ENCODE measurements at regions not wholly inside any gene's neighbourhood (a gene's known extent, or its start where the extent isn't known, plus 50 kb on each side); places are given as distances from the start of the nearest gene placed in this dataset.
"Not testable (repeated sequence)": the region's sequence is repeated elsewhere in the genome, so short reads cannot be mapped to it uniquely, and the experiment has no call there.

DNA sequence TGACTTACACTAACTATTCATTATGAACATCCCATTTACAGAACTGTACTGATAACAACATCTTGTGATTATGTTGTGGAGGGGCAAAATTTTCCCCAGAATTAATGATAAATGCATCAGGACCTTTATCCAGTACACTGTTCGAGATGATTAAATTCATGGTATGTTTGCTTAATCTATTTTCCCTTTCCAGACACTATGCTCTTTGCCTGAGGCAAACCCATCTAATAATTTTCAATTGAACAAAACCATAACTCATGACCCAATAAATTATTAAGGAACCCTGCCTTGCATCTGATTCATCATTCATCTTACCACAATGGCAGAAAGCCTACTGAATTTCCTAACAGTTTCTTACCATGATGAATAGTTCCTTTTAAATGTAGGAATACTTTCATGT is 385.0 kb downstream of the DSEL start:
- DNase-seq, result no peak

DNA sequence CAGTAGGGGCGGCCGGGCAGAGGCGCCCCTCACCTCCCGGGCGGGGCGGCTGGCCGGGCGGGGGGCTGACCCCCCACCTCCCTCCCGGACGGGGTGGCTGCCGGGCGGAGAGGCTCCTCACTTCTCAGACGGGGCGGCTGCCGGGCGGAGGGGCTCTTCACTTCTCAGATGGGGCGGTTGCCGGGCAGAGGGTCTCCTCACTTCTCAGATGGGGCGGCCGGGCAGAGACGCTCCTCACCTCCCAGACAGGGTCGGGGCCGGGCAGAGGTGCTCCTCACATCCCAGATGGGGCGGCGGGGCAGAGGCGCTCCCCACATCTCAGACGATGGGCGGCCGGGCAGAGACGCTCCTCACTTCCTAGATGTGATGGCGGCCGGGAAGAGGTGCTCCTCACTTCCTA is 389.8 kb downstream of the DSEL start:
- DNase-seq, result not testable (repeated sequence)

DNA sequence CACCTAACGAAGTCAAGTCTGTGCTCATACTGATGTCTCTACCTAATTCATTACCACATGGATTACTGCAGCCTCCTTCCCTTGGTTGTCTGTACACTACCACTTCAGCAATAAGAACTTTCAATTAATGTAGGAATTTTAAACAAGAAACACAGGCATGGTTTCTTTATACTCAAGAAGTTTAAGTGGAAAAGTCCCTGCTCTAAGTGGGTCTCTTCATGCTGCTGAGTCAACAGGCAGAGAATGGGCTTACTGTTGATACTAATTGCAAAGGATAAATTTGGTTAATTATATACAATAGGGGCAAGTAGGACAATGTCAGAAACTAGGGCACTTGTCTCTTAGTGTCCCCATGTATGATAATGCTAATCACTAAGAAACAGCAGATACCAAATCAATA is 392.6 kb downstream of the DSEL start:
- no peak for DNase-seq

DNA sequence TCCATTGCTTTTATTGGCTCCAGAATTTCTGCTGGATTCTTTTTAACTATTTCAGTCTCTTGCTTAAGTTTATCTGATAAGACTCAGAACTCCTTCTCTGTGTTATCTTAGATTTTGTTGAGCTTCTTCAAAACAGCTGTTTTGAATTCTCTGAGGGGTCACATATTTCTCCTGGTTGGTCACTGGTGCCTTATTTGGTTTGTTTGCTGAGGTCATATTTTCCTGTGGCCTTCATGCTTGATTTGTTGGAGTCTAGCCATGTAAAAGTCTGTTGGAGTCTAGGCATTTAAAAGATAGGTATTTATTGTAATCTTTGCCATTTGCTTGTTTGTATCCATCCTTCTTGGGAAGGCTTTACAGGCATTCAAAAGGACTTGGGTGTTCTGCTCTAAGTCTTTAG is 398.7 kb downstream of the DSEL start:
- no peak for DNase-seq

DNA sequence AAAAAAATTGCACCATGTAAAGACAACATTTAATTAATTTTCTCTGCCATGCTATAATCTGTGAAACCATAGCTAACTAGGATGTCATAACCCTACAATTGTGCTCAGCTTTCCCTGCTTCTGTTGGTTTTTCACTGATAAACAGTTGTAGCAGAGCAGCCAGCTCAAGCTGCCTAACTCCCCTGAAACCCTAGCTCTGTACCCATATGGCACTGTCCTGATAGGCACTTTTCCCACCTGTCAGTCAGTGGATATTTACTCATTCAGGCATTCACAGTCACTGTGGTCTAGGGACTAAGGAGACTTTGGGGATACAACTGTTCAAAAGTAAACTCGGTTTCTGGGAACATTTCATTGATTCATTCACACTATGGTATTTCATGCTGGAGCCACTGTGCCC is 407.0 kb downstream of the DSEL start:
- no peak for DNase-seq

DNA sequence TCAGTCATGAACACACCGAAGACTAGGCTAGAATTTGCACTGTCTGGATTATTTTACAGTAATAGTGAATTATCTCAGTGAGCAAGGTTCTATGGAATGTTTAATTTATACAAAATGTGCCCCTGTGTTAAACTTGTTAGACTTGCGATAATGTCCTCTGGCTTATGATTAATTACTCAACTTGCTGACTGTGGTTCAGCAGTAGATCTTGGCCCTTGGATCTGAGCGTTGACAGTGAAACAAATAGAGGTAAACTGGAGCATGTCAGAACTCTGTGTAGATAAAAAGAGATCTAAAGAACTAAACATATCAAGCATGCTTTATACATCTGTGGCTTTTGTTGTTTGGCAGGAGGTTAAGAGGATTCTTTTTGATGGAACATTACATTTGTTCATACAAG is 407.6 kb downstream of the DSEL start:
- DNase-seq, result no peak

DNA sequence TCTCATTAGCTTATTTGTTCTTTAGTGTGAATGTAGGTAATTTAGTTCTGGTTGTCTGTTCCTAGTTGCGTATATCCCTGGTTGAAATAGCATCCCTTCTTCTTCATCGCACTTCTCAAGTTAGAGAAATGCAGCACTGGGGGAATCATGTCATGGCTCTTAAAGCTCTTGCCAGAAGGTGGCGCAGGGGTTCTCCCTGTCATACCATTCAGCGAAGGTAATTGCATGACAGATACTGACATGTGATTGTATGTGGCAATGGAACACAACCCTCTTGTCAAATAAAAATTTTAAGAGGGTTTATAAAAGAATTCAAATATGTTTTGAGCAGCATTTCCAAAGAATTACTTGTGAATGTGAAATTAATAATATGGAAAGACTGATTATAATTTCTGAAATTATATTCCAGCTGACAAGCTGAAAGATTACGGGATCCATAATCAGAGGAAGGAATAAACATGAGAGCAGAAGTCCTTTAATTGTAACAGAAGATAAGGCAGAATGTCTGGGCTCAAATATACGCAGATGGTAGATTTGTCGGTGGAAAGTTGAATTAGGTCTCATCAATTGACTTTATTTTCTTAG is 411.7 kb downstream of the DSEL start:
- peak; percentile 68 to 77 for DNase-seq

DNA sequence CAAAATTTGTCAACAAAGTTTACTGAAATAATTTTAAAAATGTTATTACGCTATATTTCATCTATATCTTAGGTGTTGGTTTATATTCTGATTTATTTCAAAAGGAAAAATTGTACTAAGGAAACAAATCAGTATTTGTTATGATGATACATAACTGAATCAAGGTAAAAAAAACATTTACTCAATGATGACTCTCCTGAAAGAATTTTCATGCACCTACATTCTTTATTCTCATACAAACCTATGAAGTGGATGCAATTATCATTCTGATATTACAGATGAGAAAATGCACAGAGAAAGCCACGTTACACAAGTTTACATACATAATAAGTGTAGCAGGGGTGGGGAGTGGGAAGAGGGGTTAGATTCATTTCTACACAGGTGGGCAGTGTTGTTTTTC is 422.4 kb downstream of the DSEL start:
- no peak for DNase-seq

DNA sequence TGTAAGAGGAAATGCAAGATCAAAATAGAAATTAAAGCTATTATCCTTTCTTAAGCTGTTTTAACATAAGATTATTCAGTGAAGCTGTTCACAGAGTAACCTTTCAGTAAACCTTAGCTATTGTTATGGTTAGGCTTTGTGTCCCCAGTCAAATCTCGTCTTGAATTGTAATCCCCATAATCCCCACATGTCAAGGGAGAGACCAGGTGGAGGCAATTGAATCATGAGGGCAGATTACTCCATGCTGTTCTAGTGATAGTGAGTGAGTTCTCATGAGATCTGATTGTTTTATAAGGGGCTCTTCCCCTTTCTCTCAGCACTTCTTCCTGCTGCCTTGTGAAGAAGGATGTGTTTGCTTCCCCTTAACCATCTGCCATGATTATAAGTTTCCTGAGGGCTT is 424.4 kb downstream of the DSEL start:
- DNase-seq, result no peak

DNA sequence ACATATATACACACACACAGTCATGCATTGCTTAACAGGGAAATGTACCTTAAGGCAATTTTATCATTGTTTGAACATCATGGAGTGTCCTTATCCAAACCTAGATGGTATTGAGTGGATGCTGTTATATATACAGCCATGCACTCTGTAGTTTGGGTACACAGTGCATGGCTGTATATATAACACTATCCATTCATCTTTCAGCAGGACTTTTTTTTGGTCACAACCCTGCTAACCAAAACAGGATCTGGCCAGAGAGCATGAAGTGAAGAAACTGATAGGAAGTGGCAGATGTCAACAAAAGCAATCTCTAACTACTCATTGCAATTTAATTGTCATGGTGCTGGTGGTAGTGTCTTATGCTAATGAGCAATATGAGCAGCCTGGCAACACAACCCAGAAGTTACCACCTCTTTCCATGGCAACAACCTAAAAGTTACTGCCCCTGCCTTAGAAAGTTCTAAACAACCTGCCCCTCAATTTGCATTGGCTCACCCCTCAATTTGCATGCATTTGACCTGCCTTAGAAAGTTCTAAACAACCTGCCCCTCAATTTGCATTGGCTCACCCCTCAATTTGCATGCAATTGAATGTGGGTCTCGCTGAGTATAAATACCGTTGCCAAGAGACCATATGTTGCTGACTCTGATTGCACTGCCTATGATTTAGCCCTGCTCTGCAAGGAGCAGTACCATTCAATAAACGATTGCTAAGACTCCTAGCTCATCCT is 434.9 kb downstream of the DSEL start:
- peak in 1 of 2 experiments; percentile 4 for DNase-seq

DNA sequence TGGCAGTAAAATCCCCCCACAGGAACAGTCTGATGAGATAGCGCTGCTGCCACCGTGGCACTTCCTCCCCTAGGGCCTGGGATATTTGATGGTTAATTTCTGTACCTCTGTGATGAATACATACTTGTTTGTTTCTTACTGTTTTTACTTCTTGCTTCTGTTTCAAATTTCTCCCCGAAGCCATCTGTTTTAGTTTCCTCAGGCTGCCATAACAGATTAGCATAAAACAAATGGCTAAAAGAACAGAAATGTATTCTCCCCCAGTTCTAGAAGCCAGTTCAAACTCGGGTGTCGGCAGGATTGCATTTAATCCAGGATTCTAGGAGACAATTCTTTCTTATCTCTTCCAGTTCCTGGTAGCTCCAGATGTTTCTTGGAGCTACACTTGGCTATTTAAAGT is 435.9 kb downstream of the DSEL start:
- no peak for DNase-seq

DNA sequence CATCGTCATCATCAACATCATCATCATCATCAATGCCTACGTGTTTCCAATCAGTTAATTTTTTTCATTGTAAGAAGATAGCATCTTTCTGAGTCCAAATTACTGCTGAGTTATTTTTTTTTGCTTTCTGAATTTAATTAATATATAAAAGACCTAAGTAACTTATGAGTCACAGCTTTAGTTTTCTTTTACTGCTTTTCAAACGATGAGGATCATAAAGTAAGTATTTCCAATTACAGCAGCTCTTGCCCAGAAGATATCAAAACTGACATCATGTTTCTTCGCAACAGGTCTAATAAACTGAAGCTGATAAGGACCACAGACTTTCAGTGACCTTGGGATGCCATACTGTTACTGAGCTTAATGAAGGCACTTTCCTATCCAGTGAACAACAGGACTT is 442.2 kb downstream of the DSEL start:
- no peak for DNase-seq

DNA sequence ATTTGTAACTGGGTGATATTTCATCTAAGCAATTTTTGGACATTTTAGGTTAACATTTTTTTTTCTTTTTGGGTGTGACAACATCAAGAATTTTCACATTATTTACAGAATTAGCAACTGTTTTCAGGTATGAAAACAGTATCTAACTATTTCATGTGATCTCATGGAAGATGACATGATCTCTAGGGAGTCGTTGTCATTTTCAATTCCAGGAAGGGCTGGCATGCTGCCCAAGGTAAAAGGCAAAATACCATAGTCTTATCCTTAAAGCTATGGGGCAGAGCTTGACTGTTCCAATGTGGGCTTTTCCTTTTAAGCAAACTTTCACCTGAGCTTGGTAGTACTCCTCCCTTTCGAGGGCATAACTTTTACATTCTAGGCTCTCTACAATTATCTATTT is 443.7 kb downstream of the DSEL start:
- DNase-seq, result peak in 1 of 2 experiments; percentile 25

DNA sequence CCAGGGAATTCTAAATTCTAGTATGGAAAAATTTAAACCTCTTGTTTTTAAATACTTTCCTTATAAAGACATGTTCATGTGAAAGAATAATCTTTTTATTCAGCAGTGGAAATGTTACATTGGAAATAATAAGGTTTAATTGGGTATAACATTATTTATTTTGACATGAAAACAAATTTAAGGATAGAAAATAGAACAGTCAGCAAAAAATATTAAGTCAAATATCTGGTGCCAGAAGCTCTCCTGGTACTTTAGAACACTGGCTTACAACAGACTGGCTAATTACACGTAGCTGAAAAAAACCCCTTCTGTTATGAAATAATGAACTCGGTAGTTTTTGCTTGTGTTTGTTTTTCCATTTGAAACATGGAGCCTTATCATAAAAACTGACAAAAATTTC is 447.9 kb downstream of the DSEL start:
- peak; percentile 10 to 24 for DNase-seq

DNA sequence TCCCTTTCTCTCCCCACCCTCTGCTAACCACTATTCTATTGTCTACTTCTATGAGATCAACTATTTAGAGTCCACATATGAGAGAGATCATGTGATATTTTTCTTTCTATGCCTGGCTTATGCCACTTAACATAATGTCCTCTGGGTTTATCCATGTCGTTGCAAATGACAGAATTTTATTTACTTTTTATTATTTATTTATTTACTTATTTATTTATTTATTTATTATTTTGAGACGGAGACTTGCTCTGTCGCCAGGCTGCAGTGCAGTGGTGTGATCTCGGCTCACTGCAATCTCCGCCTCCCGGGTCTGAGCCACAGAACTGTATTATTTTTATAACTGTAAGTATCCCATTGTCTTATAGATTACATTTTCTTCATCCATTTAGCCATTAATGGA is 443.4 kb upstream of the CDH19 start:
- DNase-seq, result no peak

DNA sequence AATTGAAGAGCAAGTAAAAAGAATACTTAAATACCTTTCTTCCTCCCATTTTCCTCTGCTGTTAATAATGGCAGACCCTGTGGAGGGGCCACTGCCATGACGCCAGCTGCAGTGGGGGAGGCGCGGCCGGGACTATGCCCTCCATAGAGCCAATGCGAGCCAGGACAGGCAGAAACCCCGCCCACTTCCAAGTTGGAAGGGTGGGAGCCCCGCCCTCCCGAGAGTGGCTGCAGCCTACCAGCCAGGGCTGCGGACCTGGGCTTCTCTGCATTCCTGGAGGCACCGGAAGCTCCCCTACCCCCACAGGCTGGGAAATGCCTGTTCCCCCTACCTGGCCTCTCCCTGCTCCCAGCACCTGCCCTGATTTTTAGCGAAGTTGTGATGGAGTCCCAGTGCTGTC is 439.4 kb upstream of the CDH19 start:
- DNase-seq, result no peak

DNA sequence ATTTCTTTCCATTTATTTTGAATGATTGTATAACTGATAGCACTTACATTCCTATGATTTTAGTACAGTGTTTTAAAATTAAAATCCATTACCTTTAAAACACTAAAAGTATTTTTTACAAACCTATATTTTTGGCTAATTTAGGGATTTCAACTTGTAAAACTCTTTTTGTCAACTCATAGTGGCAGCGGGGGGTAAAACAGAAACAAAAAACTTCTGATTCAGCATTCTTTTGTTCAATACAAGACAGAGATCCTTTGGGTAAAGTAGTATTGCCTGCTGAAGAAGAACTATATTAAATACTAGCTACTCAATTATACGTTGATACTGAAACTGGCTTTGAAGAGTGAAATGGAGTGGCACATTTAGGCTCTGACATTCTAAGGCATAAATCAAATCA is 437.4 kb upstream of the CDH19 start:
- DNase-seq, result no peak

DNA sequence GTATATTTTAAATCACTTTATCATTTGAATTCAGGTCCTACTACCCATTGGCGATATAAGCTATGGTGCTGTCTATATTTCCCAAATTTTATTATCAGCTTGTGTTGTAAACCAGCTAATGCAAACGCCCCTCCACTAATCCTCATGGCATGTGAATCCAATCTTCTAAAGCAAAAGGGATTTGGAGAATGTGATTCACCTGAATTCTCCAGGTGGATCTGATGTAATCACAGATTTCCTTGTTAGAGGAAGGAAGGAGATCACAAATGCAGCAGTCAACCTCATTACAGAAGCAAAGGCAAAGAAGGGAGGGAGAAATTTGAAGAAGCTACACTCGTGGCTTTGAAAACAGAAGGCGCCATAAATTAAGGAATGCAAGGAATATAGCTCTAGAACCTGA is 431.1 kb upstream of the CDH19 start:
- no peak for DNase-seq

DNA sequence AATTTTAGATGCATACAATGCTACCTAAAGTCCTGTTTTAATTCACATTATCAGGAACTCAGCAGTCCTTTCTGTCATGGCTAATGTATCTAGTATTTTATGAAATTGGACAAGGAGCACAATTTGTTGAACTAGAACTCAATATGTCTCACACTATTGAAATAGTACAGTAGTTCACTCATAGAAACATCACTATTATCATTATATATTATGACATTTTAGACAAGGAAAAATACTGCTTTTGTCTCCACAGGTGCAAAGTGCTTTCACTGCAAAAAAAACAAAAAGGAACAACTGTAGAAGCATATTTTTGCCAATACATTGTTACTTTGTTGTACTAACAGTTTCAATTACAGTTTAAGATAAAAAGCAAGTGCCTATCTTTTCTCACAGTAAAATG is 419.2 kb upstream of the CDH19 start:
- no peak for DNase-seq

DNA sequence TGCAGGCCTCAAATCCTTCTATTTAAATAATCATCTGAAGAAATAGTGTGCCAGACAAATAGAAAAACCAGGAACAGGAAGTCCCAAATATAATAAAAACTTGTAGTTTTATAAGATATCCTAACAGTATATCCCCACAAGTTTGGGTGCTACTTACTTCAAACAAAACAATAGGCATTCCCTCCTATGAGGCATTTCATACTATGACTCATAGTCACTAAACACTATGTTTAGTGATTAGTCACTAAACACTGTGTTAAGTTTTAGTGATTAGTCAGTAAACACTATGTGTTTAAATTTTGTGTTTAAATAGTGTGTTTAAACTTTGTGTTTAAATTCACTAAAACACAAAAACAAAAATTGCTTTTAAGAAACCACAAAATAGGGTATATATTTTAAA is 407.0 kb upstream of the CDH19 start:
- DNase-seq, result no peak

DNA sequence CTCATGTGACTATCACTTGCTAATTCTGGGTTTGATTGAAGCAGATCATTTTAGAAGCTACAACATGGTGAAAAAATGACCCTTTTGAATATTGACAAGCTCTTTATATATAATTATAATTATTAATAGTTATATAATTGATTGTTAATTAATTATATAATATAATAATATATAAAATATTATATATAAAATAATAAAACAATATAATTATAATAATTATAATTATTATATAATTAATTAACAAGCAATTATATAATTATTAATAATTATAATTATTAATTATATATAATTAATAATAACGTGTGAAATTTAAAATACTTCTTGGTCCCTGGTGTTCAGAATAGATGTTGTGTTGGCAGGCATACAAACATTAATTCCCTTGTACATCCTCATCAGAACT is 404.1 kb upstream of the CDH19 start:
- DNase-seq, result no peak

DNA sequence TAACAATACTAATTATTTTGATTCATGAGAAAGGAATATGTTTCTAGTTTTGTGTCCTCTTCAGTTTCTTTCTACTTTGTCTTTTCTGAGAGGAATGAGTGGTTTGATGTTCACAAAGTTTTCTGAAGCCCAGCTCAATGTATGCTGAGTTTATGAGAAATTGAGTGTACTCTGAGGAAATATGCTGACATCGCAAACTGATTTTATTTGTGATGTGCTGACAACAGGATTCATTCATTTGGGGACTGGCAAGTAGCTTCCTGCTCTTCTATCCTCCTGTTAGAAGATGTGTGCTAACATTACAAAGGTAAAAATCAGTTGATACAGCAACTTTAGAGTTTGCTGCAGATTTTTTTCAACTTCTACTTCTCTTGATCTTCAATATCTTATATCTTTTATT is 403.2 kb upstream of the CDH19 start:
- no peak for DNase-seq

DNA sequence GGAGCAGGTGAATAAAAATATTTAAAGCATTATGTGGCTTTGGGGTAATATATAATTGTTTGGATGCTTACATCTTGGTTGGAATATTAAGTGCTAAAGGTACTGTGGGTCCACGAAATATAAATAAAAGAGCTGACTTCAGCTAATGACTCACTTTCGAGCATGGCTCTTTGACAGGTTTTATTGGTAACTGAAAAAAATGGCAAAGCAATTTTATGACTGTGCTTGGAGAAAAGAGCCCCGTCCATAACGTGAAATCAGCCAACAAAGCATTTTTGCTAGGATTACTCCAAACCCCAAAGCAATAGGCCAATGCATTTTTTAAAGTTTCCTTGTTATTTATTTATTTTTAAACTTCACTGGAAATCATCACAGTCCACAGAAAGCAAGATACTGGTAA is 397.2 kb upstream of the CDH19 start:
- no peak for DNase-seq

DNA sequence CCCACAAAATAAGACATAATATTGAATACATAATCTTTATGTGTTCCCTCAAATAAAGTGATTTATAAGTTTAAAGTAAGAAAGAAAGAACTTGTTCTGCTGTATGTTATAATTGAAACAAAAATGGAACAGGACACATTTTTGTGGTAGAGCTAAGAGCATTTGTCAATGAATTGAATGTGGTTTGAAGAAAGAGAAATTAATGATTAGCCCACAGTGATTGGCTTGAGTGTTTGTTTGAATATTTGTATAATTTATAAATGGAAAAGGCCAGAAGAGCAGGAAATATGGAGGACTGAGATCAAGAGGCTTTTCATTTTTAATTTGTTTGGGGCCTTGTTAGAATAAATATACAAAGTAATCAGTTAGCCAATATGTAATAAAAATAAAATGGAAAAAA is 395.1 kb upstream of the CDH19 start:
- DNase-seq, result no peak

DNA sequence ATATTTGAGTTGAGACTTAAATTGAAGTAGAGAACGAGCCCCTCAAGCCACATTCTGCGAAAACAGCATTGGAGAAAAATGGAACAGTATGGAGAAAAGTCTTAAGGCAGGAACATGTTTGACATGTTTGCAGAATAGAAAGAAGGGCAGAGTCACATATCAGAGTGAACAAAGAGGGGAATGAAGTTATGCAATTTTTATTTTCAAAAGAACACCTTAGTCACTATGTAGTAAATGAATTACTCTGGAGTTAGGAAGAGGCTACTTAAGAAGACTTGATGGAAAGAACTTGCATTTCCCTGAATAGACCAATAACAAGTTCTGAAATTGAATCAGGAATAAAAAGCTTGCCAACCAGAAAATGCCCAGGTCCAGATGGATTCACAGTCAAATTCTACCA is 391.4 kb upstream of the CDH19 start:
- DNase-seq, result no peak
